ENCODE measurements at regions not wholly inside any gene's neighbourhood (a gene's known extent, or its start where the extent isn't known, plus 50 kb on each side); places are given as distances from the start of the nearest gene placed in this dataset.

DNA sequence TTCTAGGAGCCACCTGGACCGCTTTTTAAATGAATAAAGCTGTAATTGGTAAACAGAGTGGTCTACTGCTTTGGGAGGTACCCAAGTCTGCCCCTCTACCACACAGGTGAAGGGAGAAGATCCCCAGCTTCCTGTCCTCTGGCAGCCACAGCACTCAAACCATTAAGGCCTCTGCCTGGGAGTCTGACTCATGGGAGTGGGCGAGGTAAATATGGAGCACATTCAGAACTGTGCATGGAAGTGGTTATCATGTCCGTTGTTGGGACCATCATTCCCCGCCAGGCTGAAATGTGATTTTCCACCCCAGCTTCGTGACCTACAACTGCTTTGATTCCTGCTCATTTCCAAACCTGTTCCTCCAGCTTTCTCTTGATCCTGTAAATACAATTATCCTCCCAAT is 59.5 kb upstream of the ALDH1B1 start:
- Histone ChIP-seq H2BK5ac (ENCODE audit: low read depth, low read length) (no peak overlapping the region), H3K4me3 (ENCODE audit: extremely low read depth in 1 of 4, insufficient read depth in 2 of 4, low read depth in 3 of 4, low read length in 4 of 4) (no peak overlapping the region), H3K27ac (ENCODE audit: low read depth, low read length) (no peak overlapping the region), H3K18ac (ENCODE audit: extremely low read depth, low read length) (no peak overlapping the region), H3K79me2 (ENCODE audit: control insufficient read depth in 1 of 2, insufficient read depth in 2 of 2, low read length in 2 of 2) (no peaks in the 10 kb centered on the region), H3K36me3 (ENCODE audit: control insufficient read depth in 2 of 4, insufficient read depth in 4 of 4, low read length in 3 of 4) (no peaks in the 10 kb centered on the region), H3K4me1 (replicated peaks in 1 of 4; ENCODE audit: control insufficient read depth in 3 of 4, insufficient read depth in 4 of 4, low read length in 3 of 4) (peaks cover 0 to 8% (median 2%) of the 10 kb centered on the region in 4 experiments; a peak in 3 of 7 replicates), H2BK12ac (ENCODE audit: low read depth, low read length) (no peak overlapping the region), H2BK20ac (ENCODE audit: low read length) (no peak overlapping the region), H3K23ac (ENCODE audit: insufficient read length) (no peak overlapping the region), H4K5ac (ENCODE audit: insufficient read length, low read depth, low read length) (no peak overlapping the region), H2AK5ac (ENCODE audit: low read depth, low read length) (no peak overlapping the region), H4K8ac (ENCODE audit: extremely low read depth, insufficient read depth, low read length) (peak overlapping the region; percentile 23; the same call in 1 of the 2 replicates), H4K91ac (replicated peaks; ENCODE audit: insufficient read length, low read length) (no peak overlapping the region), H3K23me2 (ENCODE audit: low read depth, low read length) (no peaks in the 10 kb centered on the region), H2BK15ac (ENCODE audit: low read length) (no peak overlapping the region), H4K20me1 (replicated peaks in 1 of 2; ENCODE audit: control insufficient read depth in 1 of 2, insufficient read depth in 2 of 2, low read length in 2 of 2) (peaks cover 0 to 1% of the 10 kb centered on the region in 2 experiments), H3K56ac (replicated peaks; ENCODE audit: insufficient read length, low read depth, low read length) (no peak overlapping the region), H3K27me3 (replicated peaks in 1 of 4; ENCODE audit: control insufficient read depth in 3 of 4, extremely low read depth in 1 of 4, insufficient read depth in 3 of 4, low read length in 3 of 4) (no peaks in the 10 kb centered on the region; a peak in 1 of 7 replicates), H2BK120ac (replicated peaks; ENCODE audit: low read depth, low read length) (no peak overlapping the region), H3K9ac (replicated peaks in 1 of 4; ENCODE audit: extremely low read depth in 1 of 4, low read depth in 3 of 4, low read length in 3 of 4) (no peak overlapping the region), H3K4me2 (ENCODE audit: insufficient read depth in 1 of 2, low read depth in 2 of 2, low read length in 2 of 2) (no peak overlapping the region), H3K9me3 (ENCODE audit: insufficient read depth in 2 of 2, low read depth in 1 of 2, low read length in 1 of 2) (no peaks in the 10 kb centered on the region), H3K4ac (replicated peaks; ENCODE audit: insufficient read length, low read depth, low read length) (no peak overlapping the region), H3K79me1 (ENCODE audit: low read depth, low read length) (no peaks in the 10 kb centered on the region), H3K14ac (ENCODE audit: insufficient read length) (no peak overlapping the region), H2AFZ (ENCODE audit: low read length) (no peak overlapping the region)
- FAIRE-seq (no peak), DNase-seq (ENCODE audit: low read depth in 1 of 2, low spot score in 2 of 2) (no peak)
- CTCF ChIA-PET (ENCODE audit: partially characterized antibody) = interaction anchor here (0.7 to 7.1 kb wide), 20 partner anchors 12 to 171 kb away, joined by 3 to 62 read pairs (median 6); no protein-coding TSS in a partner anchor
- no peak for TF ChIP-seq RFX5 (IDR thresholded peaks at IDR 0.05; ENCODE audit: borderline replicate concordance, low read depth, low read length)
- TF ChIP-seq BCL11A (IDR thresholded peaks at IDR 0.05; ENCODE audit: low read depth in 2 of 2, low read length in 2 of 2) = no peak
- no peak for TF ChIP-seq CHD1 (IDR thresholded peaks at IDR 0.05; ENCODE audit: low read depth, low read length)
- TF ChIP-seq TCF12 (IDR thresholded peaks at IDR 0.05; ENCODE audit: low read depth, low read length) = no peak
- no peak for TF ChIP-seq TAF7 (optimal IDR thresholded peaks at IDR 0.05; ENCODE audit: borderline replicate concordance, low read depth, low read length)
- no peak for TF ChIP-seq SIN3A (conservative IDR thresholded peaks at IDR 0.05 in 1 of 2, IDR thresholded peaks at IDR 0.05 in 1 of 2; ENCODE audit: low read depth in 1 of 2, low read length in 2 of 2)
- TF ChIP-seq CTBP2 (IDR thresholded peaks at IDR 0.05; ENCODE audit: borderline replicate concordance, insufficient read depth, insufficient read length, low read length) = no peak
- no peak for TF ChIP-seq SUZ12 (IDR thresholded peaks at IDR 0.05; ENCODE audit: low read length)
- no peak for TF ChIP-seq RXRA (IDR thresholded peaks at IDR 0.05; ENCODE audit: insufficient read depth, low read depth, low read length)
- TF ChIP-seq TEAD4 (IDR thresholded peaks at IDR 0.05; ENCODE audit: low read depth, low read length) = no peak
- POLR2A ChIA-PET (ENCODE audit: partially characterized antibody) = no interaction called here
- 80% methylated on average over 5 of the region's 5 CpGs; no CpG with 5 or more reads in 1 of the 2 experiments for WGBS, 2 experiments (ENCODE audit: extremely low coverage in 1 of 2, insufficient coverage in 1 of 2, insufficient read length in 1 of 2, insufficient replicate concordance in 2 of 2, low coverage in 1 of 2, low lambda C conversion rate in 2 of 2, missing lambda C conversion rate in 1 of 2)

All from H1 (cell line).